ENCODE measurements at regions not wholly inside any gene's neighbourhood (a gene's known extent, or its start where the extent isn't known, plus 50 kb on each side); places are given as distances from the start of the nearest gene placed in this dataset.
"Not testable (repeated sequence)": the region's sequence is repeated elsewhere in the genome, so short reads cannot be mapped to it uniquely, and the experiment has no call there.

DNA sequence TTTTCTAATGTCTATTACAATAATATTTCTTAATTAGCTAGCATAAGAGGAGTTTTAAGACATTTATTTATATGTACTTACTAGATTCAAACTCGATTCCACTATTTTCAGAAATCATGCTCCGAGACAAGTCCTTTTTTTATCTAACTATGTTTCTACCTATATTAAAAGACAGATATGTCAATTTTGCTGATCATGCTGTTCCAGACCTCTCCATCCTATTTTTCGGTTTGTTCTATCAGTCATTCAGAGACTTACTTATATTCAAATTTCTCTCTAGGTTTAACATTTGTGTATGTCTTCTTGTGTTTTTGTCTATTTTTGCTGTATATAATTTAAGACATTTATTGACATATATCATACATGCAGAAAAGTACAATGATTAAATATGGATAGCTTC, 635.5 kb downstream of the ZNF716 start:
- H3K27me3 Mint-ChIP-seq, result not testable (repeated sequence)

GRCh38 chr7:58086461-58086860, 636.5 kb downstream of the ZNF716 start:
- DNase-seq (ENCODE audit: low spot score) (peak; percentile 44), ATAC-seq (no peak)
- no peak overlapping the region for H3K4me3 Mint-ChIP-seq
- H3K9me3 Mint-ChIP-seq, result peaks cover 5% of the 10 kb centered on the region
- H3K4me1 Mint-ChIP-seq (ENCODE audit: low read depth in 2 of 2), result no peaks in the 10 kb centered on the region
- H3K36me3 Mint-ChIP-seq, result peaks cover 11% of the 10 kb centered on the region
- H3K27me3 Mint-ChIP-seq, result no peaks in the 10 kb centered on the region
- no peak overlapping the region for H3K27ac Mint-ChIP-seq

More for the DNA sequence above, 635.5 kb downstream of the ZNF716 start:
- H3K9me3 Mint-ChIP-seq; H3K4me3 Mint-ChIP-seq; H3K27ac Mint-ChIP-seq; H3K4me1 Mint-ChIP-seq (ENCODE audit: low read depth in 2 of 2); ATAC-seq; DNase-seq (ENCODE audit: low spot score); H3K36me3 Mint-ChIP-seq: not testable (repeated sequence)

DNA sequence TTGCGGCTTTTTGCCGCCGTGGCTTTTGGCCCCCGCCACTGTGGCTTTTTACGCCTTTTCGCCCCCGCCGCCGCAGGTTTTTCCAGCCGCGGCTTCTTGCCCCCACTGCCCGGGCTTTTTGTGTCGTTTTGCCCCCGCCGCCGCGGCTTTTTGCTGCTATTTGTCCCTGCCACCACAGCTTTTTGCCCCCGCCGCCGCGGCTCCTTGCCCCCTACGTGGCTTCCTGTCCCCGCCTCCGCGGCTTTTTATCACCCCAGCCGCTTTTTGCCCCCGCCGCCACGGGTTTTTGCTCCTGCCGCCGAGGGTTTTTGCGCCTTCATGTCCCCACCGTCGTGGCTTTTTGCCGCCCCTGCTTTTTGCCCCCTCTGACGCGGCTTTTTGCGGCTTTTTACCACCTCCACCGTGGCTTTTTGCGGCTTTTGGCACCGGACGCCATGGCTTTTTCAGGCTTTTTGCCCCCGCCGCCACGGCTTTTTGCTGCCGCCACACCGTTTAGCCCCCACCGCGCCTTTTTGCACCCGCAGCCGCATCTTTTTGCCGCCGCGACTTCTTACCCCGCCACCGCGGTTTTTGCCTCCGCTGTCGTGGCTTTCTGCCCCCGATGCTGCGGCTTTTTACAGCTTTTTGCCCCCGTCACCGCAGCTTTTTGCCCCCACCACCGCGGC, 637.0 kb downstream of the ZNF716 start:
- peaks cover 5% of the 10 kb centered on the region for H3K9me3 Mint-ChIP-seq
- DNase-seq (ENCODE audit: low spot score) (peak; percentile 54), ATAC-seq (no peak)
- H3K4me1 Mint-ChIP-seq (ENCODE audit: low read depth in 2 of 2), result no peaks in the 10 kb centered on the region
- peaks cover 11% of the 10 kb centered on the region for H3K36me3 Mint-ChIP-seq
- no peaks in the 10 kb centered on the region for H3K27me3 Mint-ChIP-seq
- H3K27ac Mint-ChIP-seq, result no peak overlapping the region
- no peak overlapping the region for H3K4me3 Mint-ChIP-seq

DNA sequence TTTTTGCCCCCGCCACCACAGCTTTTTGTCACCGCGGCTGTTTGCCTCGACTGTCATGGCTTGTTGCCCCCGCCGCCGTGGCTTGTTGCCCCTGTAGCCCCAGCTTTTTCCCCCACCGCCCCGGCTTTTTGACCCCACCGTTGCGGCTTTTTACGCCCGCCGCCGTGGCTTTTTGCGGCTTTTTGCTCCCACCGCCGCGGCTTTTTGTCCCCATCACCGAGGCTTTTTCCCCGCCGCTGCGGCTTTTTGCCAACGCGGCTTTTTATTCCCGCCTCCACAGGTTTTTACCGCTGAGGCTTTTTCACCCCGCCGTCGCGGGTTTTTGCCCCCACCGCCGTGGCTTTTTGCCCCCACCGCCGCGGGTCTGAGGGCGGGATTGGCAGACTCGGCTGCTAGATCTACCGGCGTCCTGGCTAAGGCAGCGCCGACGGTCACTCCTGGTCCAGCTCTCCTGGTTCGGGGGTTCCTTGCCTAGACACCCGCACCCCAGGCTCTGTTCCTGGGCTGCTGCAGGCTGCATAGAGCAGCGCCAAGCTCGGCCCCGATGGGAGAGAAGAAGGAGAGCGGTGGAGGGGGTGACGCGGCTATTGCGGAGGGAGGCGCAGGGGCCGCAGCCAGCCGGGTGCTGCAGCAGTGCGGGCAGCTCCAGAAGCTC, 637.7 kb downstream of the ZNF716 start:
- peak; percentile 55 for DNase-seq (ENCODE audit: low spot score)
- Mint-ChIP-seq H3K4me1 (ENCODE audit: low read depth in 2 of 2) (no peaks in the 10 kb centered on the region), H3K9me3 (peaks cover 8% of the 10 kb centered on the region), H3K27ac (no peak overlapping the region), H3K27me3 (no peaks in the 10 kb centered on the region), H3K36me3 (peaks cover 15% of the 10 kb centered on the region), H3K4me3 (no peak overlapping the region)
- no peak for ATAC-seq

DNA sequence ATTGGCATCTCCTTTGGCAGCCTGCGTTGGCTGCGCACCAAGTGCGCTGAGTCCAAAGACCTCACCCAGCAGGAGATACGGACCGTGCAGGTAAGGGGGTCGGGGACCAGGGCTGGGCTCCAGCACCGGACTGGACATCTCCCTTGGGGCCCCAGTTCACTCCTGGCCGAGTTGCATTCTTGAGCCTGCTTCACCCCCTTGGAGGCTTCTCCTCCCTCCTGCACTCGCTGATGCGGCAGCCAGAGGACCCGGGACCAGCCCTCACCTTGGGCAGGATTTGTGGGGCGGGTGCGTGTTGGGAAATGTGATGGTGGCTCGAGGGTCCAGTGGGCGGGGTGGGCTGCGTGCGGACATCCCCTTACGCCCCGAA, 638.2 kb downstream of the ZNF716 start:
- not testable (repeated sequence) for H3K27me3 Mint-ChIP-seq; H3K9me3 Mint-ChIP-seq; H3K27ac Mint-ChIP-seq; DNase-seq (ENCODE audit: low spot score); H3K4me3 Mint-ChIP-seq; ATAC-seq; H3K4me1 Mint-ChIP-seq (ENCODE audit: low read depth in 2 of 2)
- peaks cover 17% of the 10 kb centered on the region for H3K36me3 Mint-ChIP-seq

DNA sequence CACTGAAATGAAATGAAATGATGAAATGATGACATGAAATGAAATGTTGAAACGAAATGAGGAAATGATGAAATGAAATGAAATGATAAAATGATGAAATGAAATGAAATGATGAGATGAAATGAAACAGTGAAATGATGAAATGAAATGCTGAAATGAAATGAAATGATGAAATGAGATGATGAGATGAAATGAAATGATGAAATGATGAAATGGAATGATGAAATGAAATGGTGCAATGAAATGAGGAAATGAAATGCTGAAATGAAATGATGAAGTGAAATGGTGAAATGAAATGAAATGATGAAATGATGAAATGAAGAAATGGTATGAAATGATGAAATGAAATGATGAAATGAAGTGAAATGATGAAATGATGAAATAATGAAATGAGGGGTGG, 641.1 kb downstream of the ZNF716 start:
- not testable (repeated sequence) for ATAC-seq; DNase-seq (ENCODE audit: low spot score); H3K4me3 Mint-ChIP-seq; H3K4me1 Mint-ChIP-seq (ENCODE audit: low read depth in 2 of 2); H3K27me3 Mint-ChIP-seq; H3K9me3 Mint-ChIP-seq; H3K27ac Mint-ChIP-seq
- H3K36me3 Mint-ChIP-seq, result peaks cover 17% of the 10 kb centered on the region

Measured in natural killer cell treated with Interleukin-12 subunit alpha and Interleukin-12 subunit beta and Interleukin-15 and Interleukin-18, amount 100 ng/mL, for 72 hours (primary cell).